ENCODE measurements at regions not wholly inside any gene's neighbourhood (a gene's known extent, or its start where the extent isn't known, plus 50 kb on each side); places are given as distances from the start of the nearest gene placed in this dataset.

GRCh38 chr9:108676355-108676754, 179.4 kb downstream of the ACTL7B start:
- Histone ChIP-seq H4K20me1 (ENCODE audit: insufficient read depth, low read length) (no peaks in the 10 kb centered on the region), H3K27me3 (ENCODE audit: low read depth, low read length) (no peaks in the 10 kb centered on the region), H3K9me3 (ENCODE audit: insufficient read depth, low read length) (no peaks in the 10 kb centered on the region), H3K27ac (ENCODE audit: low read length) (no peak overlapping the region), H2AFZ (ENCODE audit: low read depth, low read length) (no peak overlapping the region), H3K4me3 (ENCODE audit: low read length) (no peak overlapping the region), H3K4me2 (ENCODE audit: low read length) (no peak overlapping the region), H3K79me2 (ENCODE audit: low read length) (no peaks in the 10 kb centered on the region), H3K9ac (ENCODE audit: low read length) (no peak overlapping the region), H3K4me1 (ENCODE audit: low read length) (no peaks in the 10 kb centered on the region), H3K36me3 (replicated peaks; ENCODE audit: low read depth, low read length) (no peaks in the 10 kb centered on the region)
- no peak for TF ChIP-seq EZH2phosphoT487 (IDR thresholded peaks at IDR 0.05; ENCODE audit: low read depth)

- Histone ChIP-seq H4K20me1 (ENCODE audit: insufficient read depth, low read length) (no peaks in the 10 kb centered on the region), H3K9ac (ENCODE audit: low read length) (no peak overlapping the region), H2AFZ (ENCODE audit: low read depth, low read length) (no peak overlapping the region), H3K4me1 (ENCODE audit: low read length) (no peaks in the 10 kb centered on the region), H3K27ac (ENCODE audit: low read length) (no peak overlapping the region), H3K36me3 (replicated peaks; ENCODE audit: low read depth, low read length) (no peaks in the 10 kb centered on the region), H3K4me2 (ENCODE audit: low read length) (no peak overlapping the region), H3K79me2 (ENCODE audit: low read length) (no peaks in the 10 kb centered on the region), H3K27me3 (ENCODE audit: low read depth, low read length) (no peaks in the 10 kb centered on the region), H3K9me3 (ENCODE audit: insufficient read depth, low read length) (no peaks in the 10 kb centered on the region), H3K4me3 (ENCODE audit: low read length) (no peak overlapping the region)
- TF ChIP-seq CTCF (IDR thresholded peaks at IDR 0.05; ENCODE audit: low read depth, low read length) (no peak), EZH2phosphoT487 (IDR thresholded peaks at IDR 0.05; ENCODE audit: low read depth) (no peak)
These were observed 180.1 kb downstream of the ACTL7B start for GRCh38 chr9:108675708-108676107.

GRCh38 chr9:108674766-108675530, 180.8 kb downstream of the ACTL7B start:
- no peak overlapping the region for H2AFZ ChIP-seq (ENCODE audit: low read depth, low read length)
- no peaks in the 10 kb centered on the region for H3K36me3 ChIP-seq (replicated peaks; ENCODE audit: low read depth, low read length)
- H3K79me2 ChIP-seq (ENCODE audit: low read length), result no peaks in the 10 kb centered on the region
- no peak overlapping the region for H3K4me2 ChIP-seq (ENCODE audit: low read length)
- H3K9me3 ChIP-seq (ENCODE audit: insufficient read depth, low read length), result no peaks in the 10 kb centered on the region
- H3K9ac ChIP-seq (ENCODE audit: low read length), result no peak overlapping the region
- no peaks in the 10 kb centered on the region for H4K20me1 ChIP-seq (ENCODE audit: insufficient read depth, low read length)
- TF ChIP-seq CTCF (IDR thresholded peaks at IDR 0.05; ENCODE audit: low read depth, low read length) (no peak), EZH2phosphoT487 (IDR thresholded peaks at IDR 0.05; ENCODE audit: low read depth) (no peak)
- H3K4me3 ChIP-seq (ENCODE audit: low read length), result no peak overlapping the region
- H3K4me1 ChIP-seq (ENCODE audit: low read length), result no peaks in the 10 kb centered on the region
- H3K27ac ChIP-seq (ENCODE audit: low read length), result no peak overlapping the region
- H3K27me3 ChIP-seq (ENCODE audit: low read depth, low read length), result no peaks in the 10 kb centered on the region

GRCh38 chr9:108673386-108673785, 182.4 kb downstream of the ACTL7B start:
- Histone ChIP-seq H3K79me2 (ENCODE audit: low read length) (no peaks in the 10 kb centered on the region), H3K36me3 (replicated peaks; ENCODE audit: low read depth, low read length) (no peaks in the 10 kb centered on the region), H2AFZ (ENCODE audit: low read depth, low read length) (no peak overlapping the region), H3K9me3 (ENCODE audit: insufficient read depth, low read length) (no peaks in the 10 kb centered on the region), H3K4me1 (ENCODE audit: low read length) (no peaks in the 10 kb centered on the region), H4K20me1 (ENCODE audit: insufficient read depth, low read length) (no peaks in the 10 kb centered on the region), H3K27ac (ENCODE audit: low read length) (no peak overlapping the region), H3K27me3 (ENCODE audit: low read depth, low read length) (no peaks in the 10 kb centered on the region), H3K9ac (ENCODE audit: low read length) (no peak overlapping the region), H3K4me2 (ENCODE audit: low read length) (no peak overlapping the region), H3K4me3 (ENCODE audit: low read length) (no peak overlapping the region)
- TF ChIP-seq CTCF (IDR thresholded peaks at IDR 0.05; ENCODE audit: low read depth, low read length), result no peak
- TF ChIP-seq EZH2phosphoT487 (IDR thresholded peaks at IDR 0.05; ENCODE audit: low read depth), result no peak
